ENCODE measurements at regions not wholly inside any gene's neighbourhood (a gene's known extent, or its start where the extent isn't known, plus 50 kb on each side); places are given as distances from the start of the nearest gene placed in this dataset.
A peak's percentile ranks its signal among the peaks of the same experiment; 100 is the strongest.

DNA sequence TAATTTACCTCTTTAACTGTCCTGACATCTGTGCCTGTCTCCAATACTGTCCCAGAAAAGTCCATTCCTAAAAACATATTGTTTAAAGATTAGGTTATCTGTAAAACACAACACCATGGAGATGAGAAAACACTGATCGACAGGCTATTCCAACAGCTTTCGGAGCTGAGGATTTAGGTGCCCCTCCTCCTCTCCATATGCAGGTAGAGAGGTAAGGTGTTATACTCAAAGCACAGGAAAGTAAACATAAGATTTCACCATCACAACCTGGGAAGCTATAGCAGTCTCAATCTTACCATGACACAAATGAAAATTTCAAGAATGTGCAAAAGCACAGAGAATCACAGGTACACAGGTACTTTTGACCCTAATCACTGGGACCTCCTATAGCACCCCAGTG, 60.9 kb upstream of the RASAL2 start:
- H3K36me3 ChIP-seq, result peaks cover 0 to 22% (median 0%) of the 10 kb centered on the region in 9 donors
- TF ChIP-seq, protein P1, sequence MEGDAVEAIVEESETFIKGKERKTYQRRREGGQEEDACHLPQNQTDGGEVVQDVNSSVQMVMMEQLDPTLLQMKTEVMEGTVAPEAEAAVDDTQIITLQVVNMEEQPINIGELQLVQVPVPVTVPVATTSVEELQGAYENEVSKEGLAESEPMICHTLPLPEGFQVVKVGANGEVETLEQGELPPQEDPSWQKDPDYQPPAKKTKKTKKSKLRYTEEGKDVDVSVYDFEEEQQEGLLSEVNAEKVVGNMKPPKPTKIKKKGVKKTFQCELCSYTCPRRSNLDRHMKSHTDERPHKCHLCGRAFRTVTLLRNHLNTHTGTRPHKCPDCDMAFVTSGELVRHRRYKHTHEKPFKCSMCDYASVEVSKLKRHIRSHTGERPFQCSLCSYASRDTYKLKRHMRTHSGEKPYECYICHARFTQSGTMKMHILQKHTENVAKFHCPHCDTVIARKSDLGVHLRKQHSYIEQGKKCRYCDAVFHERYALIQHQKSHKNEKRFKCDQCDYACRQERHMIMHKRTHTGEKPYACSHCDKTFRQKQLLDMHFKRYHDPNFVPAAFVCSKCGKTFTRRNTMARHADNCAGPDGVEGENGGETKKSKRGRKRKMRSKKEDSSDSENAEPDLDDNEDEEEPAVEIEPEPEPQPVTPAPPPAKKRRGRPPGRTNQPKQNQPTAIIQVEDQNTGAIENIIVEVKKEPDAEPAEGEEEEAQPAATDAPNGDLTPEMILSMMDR (IDR thresholded peaks at IDR 0.05), result no peak
- no peak overlapping the region for H3K4me3 ChIP-seq
- peak overlapping the region in 2 of 10 donors; percentile 16 to 65 for H3K27ac ChIP-seq
- ATAC-seq (no peak), DNase-seq (no peak)
- no peaks in the 10 kb centered on the region for H3K27me3 ChIP-seq
- H3K4me1 ChIP-seq, result peaks cover 2 to 49% (median 37%) of the 10 kb centered on the region in 9 donors
- 56 to 69% methylated on average over 2 of the region's 2 CpGs for WGBS, 2 donors
- no peaks in the 10 kb centered on the region for H3K9me3 ChIP-seq
- intact Hi-C loops (cut with DNase I), result loop anchor here (2.0 to 10.0 kb wide), 10 partner anchors 60 to 269 kb away; partner anchors contain the start of gene RASAL2 (in 4 of the 10)

DNA sequence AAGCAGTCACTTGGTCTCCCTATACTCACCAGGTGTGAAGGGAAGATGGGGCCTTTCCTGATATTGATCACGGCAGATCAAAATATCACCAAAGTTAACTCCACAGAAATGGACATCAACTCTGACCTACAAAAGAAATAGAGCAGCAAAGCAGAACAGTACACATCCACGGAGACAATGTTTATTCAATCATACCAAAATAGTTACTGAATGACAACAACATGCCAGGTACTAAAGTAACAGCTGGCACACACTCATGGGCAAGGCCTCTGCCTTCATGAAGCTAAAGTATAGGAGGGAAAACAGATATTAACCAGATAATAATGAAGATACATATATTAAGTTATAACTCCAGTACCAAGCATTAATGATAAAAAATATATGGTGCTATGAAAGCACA, 59.2 kb upstream of the RASAL2 start:
- H3K9me3 ChIP-seq, result no peaks in the 10 kb centered on the region
- no peak overlapping the region for H3K4me3 ChIP-seq
- H3K36me3 ChIP-seq, result peaks cover 0 to 15% (median 0%) of the 10 kb centered on the region in 9 donors
- TF ChIP-seq, protein P1 (IDR thresholded peaks at IDR 0.05), result no peak
- peak overlapping the region in 9 of 10 donors; percentile 9 to 93 (median 55) for H3K27ac ChIP-seq
- 43 to 55% methylated on average over 2 of the region's 2 CpGs for whole genome bisulfite sequencing, 2 donors
- intact Hi-C loops (cut with DNase I), result loop anchor here (2.0 to 10.0 kb wide), 11 partner anchors 22 to 268 kb away; partner anchors contain the start of gene RASAL2 (in 4 of the 10)
- H3K27me3 ChIP-seq, result no peaks in the 10 kb centered on the region
- no peak for DNase-seq
- H3K4me1 ChIP-seq, result peaks cover 2 to 54% (median 26%) of the 10 kb centered on the region in 9 donors
- peak in 1 of 8 donors; percentile 50 for ATAC-seq

DNA sequence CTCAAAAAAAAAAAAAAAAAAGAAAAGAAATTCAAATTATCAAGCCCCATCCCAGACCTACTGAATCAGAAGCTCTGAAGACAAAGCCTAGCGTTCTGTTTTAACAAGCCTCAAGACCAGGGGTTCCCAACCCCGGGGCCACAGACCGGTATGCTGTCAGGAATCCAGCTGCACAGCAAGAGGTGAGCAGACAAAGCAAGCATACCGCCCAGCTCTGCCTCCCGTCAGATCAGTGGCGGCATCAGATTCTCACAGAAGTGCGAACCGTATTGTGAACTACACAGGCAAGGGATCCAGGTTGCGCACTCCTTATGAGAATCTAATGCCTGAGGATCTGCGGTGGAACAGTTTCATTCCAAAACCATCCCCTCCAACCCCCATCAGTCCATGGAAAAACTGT, 57.8 kb upstream of the RASAL2 start:
- 94 to 98% methylated on average over 10 of the region's 10 CpGs for WGBS, 2 donors
- ATAC-seq (no peak), DNase-seq (no peak)
- Histone ChIP-seq H3K4me3 (no peak overlapping the region), H3K36me3 (peaks cover 0 to 4% (median 0%) of the 10 kb centered on the region in 9 donors), H3K9me3 (no peaks in the 10 kb centered on the region), H3K4me1 (peaks cover 2 to 54% (median 26%) of the 10 kb centered on the region in 9 donors), H3K27me3 (no peaks in the 10 kb centered on the region), H3K27ac (peak overlapping the region in 4 of 10 donors; percentile 23 to 93 (median 72))
- intact Hi-C loops (cut with DNase I), result loop anchor here in 8 of 10 donors (5.0 to 10.0 kb wide), 7 partner anchors 59 to 261 kb away; partner anchors contain the start of gene RASAL2 (in 4 of the 8)
- TF ChIP-seq, protein P1 (IDR thresholded peaks at IDR 0.05), result no peak

DNA sequence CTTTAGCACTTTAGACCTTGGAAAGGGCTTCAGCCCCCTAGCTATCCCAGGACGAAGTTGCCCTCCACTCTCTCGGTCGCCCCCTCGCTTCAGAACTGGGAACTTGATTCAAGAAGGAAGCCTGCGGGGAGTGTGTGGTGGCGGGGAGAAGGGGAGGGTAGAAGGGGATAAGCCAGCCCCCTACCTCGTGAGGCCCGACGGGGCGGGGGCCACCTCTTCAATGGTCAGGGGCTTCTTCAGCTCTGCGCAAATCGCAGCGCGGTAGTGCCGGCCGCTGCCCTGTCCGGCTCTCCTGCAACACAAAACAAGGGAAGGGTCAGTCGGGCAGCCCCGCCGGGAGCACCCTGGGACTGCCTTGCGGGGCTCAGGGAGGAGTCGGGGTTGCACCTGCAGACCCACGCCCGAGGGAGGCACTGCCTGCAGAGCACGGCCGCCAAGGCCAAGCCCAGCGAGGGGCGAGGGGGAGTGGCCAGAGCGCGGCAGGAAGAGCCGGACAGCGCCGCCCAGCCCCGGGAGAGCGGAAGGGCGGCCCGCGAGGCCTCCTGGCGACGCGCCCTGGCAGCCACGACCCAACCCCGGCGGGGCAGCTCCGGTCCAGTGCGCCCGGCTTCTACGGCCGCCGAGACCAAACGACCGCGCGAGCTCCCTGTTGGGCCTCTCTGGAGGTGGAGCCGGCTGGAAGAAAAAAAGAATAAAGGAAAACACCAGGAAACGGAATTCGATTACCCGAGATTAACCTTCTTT, 56.2 kb upstream of the RASAL2 start:
- peaks cover 0 to 4% (median 0%) of the 10 kb centered on the region in 9 donors for H3K36me3 ChIP-seq
- H3K27me3 ChIP-seq, result no peaks in the 10 kb centered on the region
- DNase-seq (peak; percentile 89 to 95), ATAC-seq (peak; percentile 96 to 100 (median 98))
- TF ChIP-seq, protein P1 (IDR thresholded peaks at IDR 0.05), result peak; percentile 27 to 73 (median 54)
- intact Hi-C loops (cut with DNase I), result loop anchor here in 8 of 10 donors (2.0 to 10.0 kb wide), 9 partner anchors 15 to 260 kb away; partner anchors contain the start of gene RASAL2 (in 4 of the 8)
- peak overlapping the region; percentile 35 to 93 (median 88) for H3K27ac ChIP-seq
- H3K4me1 ChIP-seq, result peaks cover 0 to 43% (median 19%) of the 10 kb centered on the region in 9 donors
- 4 to 5% methylated on average over 58 of the region's 58 CpGs for WGBS, 2 donors
- H3K4me3 ChIP-seq, result peak overlapping the region; percentile 19 to 93 (median 77)
- no peaks in the 10 kb centered on the region for H3K9me3 ChIP-seq
